ENCODE measurements at regions not wholly inside any gene's neighbourhood (a gene's known extent, or its start where the extent isn't known, plus 50 kb on each side); places are given as distances from the start of the nearest gene placed in this dataset.
"Not testable (repeated sequence)": the region's sequence is repeated elsewhere in the genome, so short reads cannot be mapped to it uniquely, and the experiment has no call there.

DNA sequence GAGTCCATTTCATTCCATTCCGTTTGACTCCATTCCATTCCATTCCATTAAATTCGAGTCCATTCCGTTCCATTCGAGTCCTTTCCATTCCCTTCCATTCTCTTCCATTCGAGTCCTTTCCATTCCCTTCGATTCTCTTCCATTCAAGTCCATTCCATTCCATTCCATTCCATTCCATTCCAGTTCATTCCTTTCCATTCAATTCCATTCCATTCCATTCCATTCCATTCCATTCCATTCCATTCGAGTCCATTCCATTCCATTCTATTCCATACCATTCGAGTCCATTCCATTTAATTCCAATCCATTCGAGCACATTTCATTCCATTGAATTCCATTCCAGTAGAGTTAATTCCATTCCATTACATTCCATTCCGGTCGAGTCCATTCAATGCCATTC lies 1130.9 kb downstream of the RPIA start:
- TF ChIP-seq, protein P1, sequence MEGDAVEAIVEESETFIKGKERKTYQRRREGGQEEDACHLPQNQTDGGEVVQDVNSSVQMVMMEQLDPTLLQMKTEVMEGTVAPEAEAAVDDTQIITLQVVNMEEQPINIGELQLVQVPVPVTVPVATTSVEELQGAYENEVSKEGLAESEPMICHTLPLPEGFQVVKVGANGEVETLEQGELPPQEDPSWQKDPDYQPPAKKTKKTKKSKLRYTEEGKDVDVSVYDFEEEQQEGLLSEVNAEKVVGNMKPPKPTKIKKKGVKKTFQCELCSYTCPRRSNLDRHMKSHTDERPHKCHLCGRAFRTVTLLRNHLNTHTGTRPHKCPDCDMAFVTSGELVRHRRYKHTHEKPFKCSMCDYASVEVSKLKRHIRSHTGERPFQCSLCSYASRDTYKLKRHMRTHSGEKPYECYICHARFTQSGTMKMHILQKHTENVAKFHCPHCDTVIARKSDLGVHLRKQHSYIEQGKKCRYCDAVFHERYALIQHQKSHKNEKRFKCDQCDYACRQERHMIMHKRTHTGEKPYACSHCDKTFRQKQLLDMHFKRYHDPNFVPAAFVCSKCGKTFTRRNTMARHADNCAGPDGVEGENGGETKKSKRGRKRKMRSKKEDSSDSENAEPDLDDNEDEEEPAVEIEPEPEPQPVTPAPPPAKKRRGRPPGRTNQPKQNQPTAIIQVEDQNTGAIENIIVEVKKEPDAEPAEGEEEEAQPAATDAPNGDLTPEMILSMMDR (IDR thresholded peaks at IDR 0.05), result not testable (repeated sequence)
- not testable (repeated sequence) for TF ChIP-seq POLR2A (IDR thresholded peaks at IDR 0.05)

All from gastroesophageal sphincter (tissue), 3 donors.